Nephron progenitor cell (in vitro differentiated cells): ENCODE measurements at regions not wholly inside any gene's neighbourhood (a gene's known extent, or its start where the extent isn't known, plus 50 kb on each side); places are given as distances from the start of the nearest gene placed in this dataset.

Experiments used
- DNase-seq: peaks from one replicate; pipeline ENCODE4 v3.0.0; 2021
- H3K27ac Mint-ChIP-seq: 2 replicates; pipeline ENCODE4 v1.8.0; 2021; ENCODE audit warnings: mild to moderate bottlenecking, moderate library complexity, mixed read lengths
- H3K27me3 Mint-ChIP-seq: 2 replicates; pipeline ENCODE4 v1.8.0; 2021; ENCODE audit warnings: mild to moderate bottlenecking, low read depth, mixed read lengths; ENCODE audit not compliant: poor library complexity
- H3K36me3 Mint-ChIP-seq: 2 replicates; pipeline ENCODE4 v1.8.0; 2021; ENCODE audit warnings: low read depth, mixed read lengths
- H3K4me1 Mint-ChIP-seq: 2 replicates; pipeline ENCODE4 v1.8.0; 2021; ENCODE audit warnings: mixed read lengths
- H3K4me3 Mint-ChIP-seq: 2 replicates; pipeline ENCODE4 v1.8.0; 2021; ENCODE audit warnings: mild to moderate bottlenecking, moderate library complexity, mixed read lengths
- H3K9me3 Mint-ChIP-seq: 2 replicates; pipeline ENCODE4 v1.8.0; 2021; ENCODE audit warnings: mild to moderate bottlenecking, moderate library complexity, mixed read lengths
- CTCF ChIP-seq: fragments of 200-600 bp; sonication (generic); IDR thresholded peaks from 2 replicates; pipeline ENCODE4 v1.5.0; 2021; ENCODE audit warnings: antibody characterized with exemption

- H3K4me3 Mint-ChIP-seq = no peak overlapping the region
- H3K27ac Mint-ChIP-seq = no peak overlapping the region
- H3K36me3 Mint-ChIP-seq = peaks cover 6% of the 10 kb centered on the region
- peaks cover 9% of the 10 kb centered on the region for H3K9me3 Mint-ChIP-seq
- DNase-seq = no peak
- H3K27me3 Mint-ChIP-seq = no peaks in the 10 kb centered on the region
- peaks cover 35% of the 10 kb centered on the region for H3K4me1 Mint-ChIP-seq
- no peak for TF ChIP-seq CTCF
These were observed 482.1 kb upstream of the ZNF608 start for GRCh38 chr5:125228363-125229070.

- H3K4me3 Mint-ChIP-seq = no peak overlapping the region
- H3K27ac Mint-ChIP-seq = no peak overlapping the region
- H3K9me3 Mint-ChIP-seq = peaks cover 9% of the 10 kb centered on the region
- no peaks in the 10 kb centered on the region for H3K27me3 Mint-ChIP-seq
- peaks cover 6% of the 10 kb centered on the region for H3K36me3 Mint-ChIP-seq
- H3K4me1 Mint-ChIP-seq = peaks cover 35% of the 10 kb centered on the region
- TF ChIP-seq CTCF = no peak
- DNase-seq = no peak
These were observed 483.1 kb upstream of the ZNF608 start for GRCh38 chr5:125229556-125229955.

- TF ChIP-seq CTCF = no peak
- Mint-ChIP-seq H3K9me3 (peaks cover 10% of the 10 kb centered on the region), H3K27ac (no peak overlapping the region), H3K36me3 (peaks cover 6% of the 10 kb centered on the region), H3K27me3 (peaks cover under 1% of the 10 kb centered on the region), H3K4me3 (no peak overlapping the region), H3K4me1 (peaks cover 33% of the 10 kb centered on the region)
- no peak for DNase-seq
These were observed 486.4 kb upstream of the ZNF608 start for GRCh38 chr5:125232779-125233230.

- H3K36me3 Mint-ChIP-seq = peaks cover 6% of the 10 kb centered on the region
- H3K4me3 Mint-ChIP-seq = no peak overlapping the region
- peaks cover 3% of the 10 kb centered on the region for H3K27me3 Mint-ChIP-seq
- H3K27ac Mint-ChIP-seq = no peak overlapping the region
- DNase-seq = no peak
- H3K9me3 Mint-ChIP-seq = peaks cover 15% of the 10 kb centered on the region
- peaks cover 24% of the 10 kb centered on the region for H3K4me1 Mint-ChIP-seq
- no peak for TF ChIP-seq CTCF
These were observed 487.5 kb upstream of the ZNF608 start for GRCh38 chr5:125233944-125234343.

- Mint-ChIP-seq H3K27ac (no peak overlapping the region), H3K36me3 (peaks cover 6% of the 10 kb centered on the region), H3K4me1 (peaks cover 22% of the 10 kb centered on the region), H3K9me3 (peaks cover 18% of the 10 kb centered on the region), H3K27me3 (peaks cover 3% of the 10 kb centered on the region), H3K4me3 (no peak overlapping the region)
- TF ChIP-seq CTCF = no peak
- DNase-seq = no peak
These were observed 489.6 kb upstream of the ZNF608 start for GRCh38 chr5:125236007-125236406.

- Mint-ChIP-seq H3K36me3 (peaks cover 2% of the 10 kb centered on the region), H3K27me3 (peaks cover 3% of the 10 kb centered on the region), H3K4me3 (no peak overlapping the region), H3K4me1 (peaks cover 22% of the 10 kb centered on the region), H3K9me3 (peaks cover 16% of the 10 kb centered on the region), H3K27ac (no peak overlapping the region)
- DNase-seq = no peak
- TF ChIP-seq CTCF = no peak
These were observed 490.5 kb upstream of the ZNF608 start for GRCh38 chr5:125236981-125237380.
